Chondrocyte (in vitro differentiated cells): ENCODE measurements at regions not wholly inside any gene's neighbourhood (a gene's known extent, or its start where the extent isn't known, plus 50 kb on each side); places are given as distances from the start of the nearest gene placed in this dataset.

Experiments
- DNase-seq: peaks from one replicate; pipeline ENCODE4 v3.0.0; 2021; ENCODE audit warnings: mixed read lengths, low spot score
- H3K27ac Mint-ChIP-seq: one replicate; pipeline ENCODE4 v1.8.0; 2021; ENCODE audit warnings: mild to moderate bottlenecking, moderate library complexity, mixed read lengths; ENCODE audit not compliant: unreplicated experiment
- H3K27me3 Mint-ChIP-seq: 2 replicates; pipeline ENCODE4 v1.8.0; 2021; ENCODE audit warnings: low read depth, mixed read lengths
- H3K36me3 Mint-ChIP-seq: 2 replicates; pipeline ENCODE4 v1.8.0; 2021; ENCODE audit warnings: low read depth, mixed read lengths
- H3K4me1 Mint-ChIP-seq: 2 replicates; pipeline ENCODE4 v1.8.0; 2021; ENCODE audit warnings: low read depth, mild to moderate bottlenecking, mixed read lengths
- H3K4me3 Mint-ChIP-seq: one replicate; pipeline ENCODE4 v1.8.0; 2021; ENCODE audit warnings: mild to moderate bottlenecking, moderate library complexity, mixed read lengths; ENCODE audit not compliant: unreplicated experiment
- H3K9me3 Mint-ChIP-seq: 2 replicates; pipeline ENCODE4 v1.8.0; 2021; ENCODE audit warnings: low read depth, mixed read lengths
- TF ChIP-seq, protein P1 (sequence below): fragments of 200-600 bp; sonication (generic); IDR thresholded peaks from 2 replicates; pipeline ENCODE4 v1.5.0; 2021; ENCODE audit warnings: antibody characterized with exemption, mild to moderate bottlenecking, moderate library complexity

GRCh38 chr7:79664884-79665676, 211.6 kb upstream of the MAGI2 start:
- no peaks in the 10 kb centered on the region for H3K36me3 Mint-ChIP-seq
- no peaks in the 10 kb centered on the region for H3K4me1 Mint-ChIP-seq
- TF ChIP-seq, protein P1, sequence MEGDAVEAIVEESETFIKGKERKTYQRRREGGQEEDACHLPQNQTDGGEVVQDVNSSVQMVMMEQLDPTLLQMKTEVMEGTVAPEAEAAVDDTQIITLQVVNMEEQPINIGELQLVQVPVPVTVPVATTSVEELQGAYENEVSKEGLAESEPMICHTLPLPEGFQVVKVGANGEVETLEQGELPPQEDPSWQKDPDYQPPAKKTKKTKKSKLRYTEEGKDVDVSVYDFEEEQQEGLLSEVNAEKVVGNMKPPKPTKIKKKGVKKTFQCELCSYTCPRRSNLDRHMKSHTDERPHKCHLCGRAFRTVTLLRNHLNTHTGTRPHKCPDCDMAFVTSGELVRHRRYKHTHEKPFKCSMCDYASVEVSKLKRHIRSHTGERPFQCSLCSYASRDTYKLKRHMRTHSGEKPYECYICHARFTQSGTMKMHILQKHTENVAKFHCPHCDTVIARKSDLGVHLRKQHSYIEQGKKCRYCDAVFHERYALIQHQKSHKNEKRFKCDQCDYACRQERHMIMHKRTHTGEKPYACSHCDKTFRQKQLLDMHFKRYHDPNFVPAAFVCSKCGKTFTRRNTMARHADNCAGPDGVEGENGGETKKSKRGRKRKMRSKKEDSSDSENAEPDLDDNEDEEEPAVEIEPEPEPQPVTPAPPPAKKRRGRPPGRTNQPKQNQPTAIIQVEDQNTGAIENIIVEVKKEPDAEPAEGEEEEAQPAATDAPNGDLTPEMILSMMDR = no peak
- no peak for DNase-seq
- no peaks in the 10 kb centered on the region for H3K9me3 Mint-ChIP-seq
- H3K27ac Mint-ChIP-seq = no peak overlapping the region
- peaks cover 2% of the 10 kb centered on the region for H3K27me3 Mint-ChIP-seq
- no peak overlapping the region for H3K4me3 Mint-ChIP-seq

DNA sequence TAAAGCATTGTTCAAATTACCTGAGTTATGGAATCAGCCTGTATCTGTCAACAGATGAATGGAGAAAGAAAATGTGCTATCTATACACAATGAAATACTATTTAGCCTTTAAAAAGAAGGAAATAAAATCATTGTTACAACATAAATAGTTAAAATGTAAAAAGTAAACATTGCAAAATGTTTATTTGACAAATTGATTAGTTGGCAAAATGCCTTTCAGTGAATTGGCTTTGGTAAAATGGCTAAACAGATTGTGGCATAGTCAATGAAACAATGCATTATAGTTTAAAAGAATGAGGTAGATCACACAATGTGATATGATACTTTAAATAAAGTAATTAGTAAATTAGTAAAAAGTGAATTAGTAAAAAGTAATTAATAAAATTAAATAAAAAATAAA, 204.8 kb upstream of the MAGI2 start:
- peaks cover 2% of the 10 kb centered on the region for H3K27me3 Mint-ChIP-seq
- DNase-seq = no peak

GRCh38 chr7:79653136-79653631, 199.7 kb upstream of the MAGI2 start:
- H3K9me3 Mint-ChIP-seq = no peaks in the 10 kb centered on the region
- H3K36me3 Mint-ChIP-seq = no peaks in the 10 kb centered on the region
- H3K4me3 Mint-ChIP-seq = no peak overlapping the region
- no peak for DNase-seq
- TF ChIP-seq, protein P1 = no peak
- no peak overlapping the region for H3K27ac Mint-ChIP-seq
- H3K27me3 Mint-ChIP-seq = no peaks in the 10 kb centered on the region
- H3K4me1 Mint-ChIP-seq = no peaks in the 10 kb centered on the region

More for the DNA sequence above, 204.8 kb upstream of the MAGI2 start:
- no peaks in the 10 kb centered on the region for H3K4me1 Mint-ChIP-seq
- TF ChIP-seq, protein P1 = no peak
- H3K36me3 Mint-ChIP-seq = no peaks in the 10 kb centered on the region
- no peak overlapping the region for H3K27ac Mint-ChIP-seq
- H3K9me3 Mint-ChIP-seq = no peaks in the 10 kb centered on the region
- H3K4me3 Mint-ChIP-seq = no peak overlapping the region

GRCh38 chr7:79652619-79653018, 199.2 kb upstream of the MAGI2 start:
- no peak overlapping the region for H3K4me3 Mint-ChIP-seq
- H3K9me3 Mint-ChIP-seq = no peaks in the 10 kb centered on the region
- TF ChIP-seq, protein P1 = no peak
- no peaks in the 10 kb centered on the region for H3K4me1 Mint-ChIP-seq
- DNase-seq = no peak
- no peaks in the 10 kb centered on the region for H3K36me3 Mint-ChIP-seq
- H3K27me3 Mint-ChIP-seq = no peaks in the 10 kb centered on the region
- H3K27ac Mint-ChIP-seq = no peak overlapping the region

DNA sequence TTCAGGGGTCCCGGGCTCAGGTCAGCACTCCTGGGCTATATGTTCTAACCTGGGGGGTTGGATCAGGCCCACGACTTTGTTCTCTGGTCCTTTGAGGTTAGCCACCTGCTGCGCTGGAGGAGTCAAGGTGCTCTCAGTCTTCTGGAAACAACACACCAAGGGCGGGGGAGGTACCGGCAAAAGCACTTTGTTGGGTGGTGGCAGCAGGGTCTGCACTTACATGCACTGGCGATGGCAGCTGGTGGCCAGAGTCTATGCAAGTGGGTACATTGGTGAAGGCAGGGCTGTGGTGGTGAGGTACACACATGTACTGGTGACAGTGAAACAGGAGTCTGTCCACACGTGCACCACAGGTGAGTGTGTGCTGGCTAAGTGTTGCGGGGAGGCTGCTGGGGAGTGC, 194.2 kb upstream of the MAGI2 start:
- H3K4me3 Mint-ChIP-seq = no peak overlapping the region
- no peaks in the 10 kb centered on the region for H3K4me1 Mint-ChIP-seq
- H3K36me3 Mint-ChIP-seq = no peaks in the 10 kb centered on the region
- peaks cover 9% of the 10 kb centered on the region for H3K27me3 Mint-ChIP-seq
- peaks cover 4% of the 10 kb centered on the region for H3K9me3 Mint-ChIP-seq
- TF ChIP-seq, protein P1 = no peak
- DNase-seq = no peak
- H3K27ac Mint-ChIP-seq = no peak overlapping the region
